Retinal pigment epithelial cell (primary cell): ENCODE measurements at regions not wholly inside any gene's neighbourhood (a gene's known extent, or its start where the extent isn't known, plus 50 kb on each side); places are given as distances from the start of the nearest gene placed in this dataset.

Source experiments
- DNase-seq: peaks from one replicate; pipeline ENCODE4 v3.0.0-alpha.2; 2010; ENCODE audit warnings: low read depth
- H3K4me3 ChIP-seq: 2 replicates; pipeline ENCODE4 v1.5.1; 2011; ENCODE audit warnings: mild to moderate bottlenecking, low read length, control low read depth, moderate library complexity
- CTCF ChIP-seq: conservative IDR thresholded peaks from 2 replicates; pipeline ENCODE4 v1.5.1; 2011; ENCODE audit warnings: low read depth, low read length, control low read depth, inconsistent platforms

- H3K4me3 ChIP-seq = no peak overlapping the region
- DNase-seq = no peak
Measured at GRCh38 chr2:51103205-51103604, 71.3 kb upstream of the NRXN1 start.

GRCh38 chr2:51093016-51093415 is 61.1 kb upstream of the NRXN1 start:
- no peak overlapping the region for H3K4me3 ChIP-seq
- TF ChIP-seq CTCF = no peak
- no peak for DNase-seq

More at GRCh38 chr2:51103205-51103604, 71.3 kb upstream of the NRXN1 start:
- TF ChIP-seq CTCF = no peak

- H3K4me3 ChIP-seq = no peak overlapping the region
- DNase-seq = no peak
- TF ChIP-seq CTCF = no peak
Measured at GRCh38 chr2:51085420-51086068, 53.6 kb upstream of the NRXN1 start.

GRCh38 chr2:51084750-51085149 is 52.8 kb upstream of the NRXN1 start:
- TF ChIP-seq CTCF = no peak
- no peak for DNase-seq
- H3K4me3 ChIP-seq = no peak overlapping the region
